HS-27A (cell line): ENCODE measurements at regions not wholly inside any gene's neighbourhood (a gene's known extent, or its start where the extent isn't known, plus 50 kb on each side); places are given as distances from the start of the nearest gene placed in this dataset.

Experiments used
- DNase-seq: peaks from one replicate; pipeline ENCODE4 v3.0.0-alpha.2; 2012; ENCODE audit warnings: low read depth, missing footprints

GRCh38 chr15:93645594-93645993 lies 556.6 kb upstream of the RGMA start:
- no peak for DNase-seq

- no peak for DNase-seq
These were observed 555.6 kb upstream of the RGMA start for GRCh38 chr15:93644595-93644994.

GRCh38 chr15:93640411-93640962 lies 551.5 kb upstream of the RGMA start:
- DNase-seq, result no peak

GRCh38 chr15:93631958-93632618 lies 543.1 kb upstream of the RGMA start:
- DNase-seq, result no peak

GRCh38 chr15:93619597-93619996 lies 530.6 kb upstream of the RGMA start:
- no peak for DNase-seq

GRCh38 chr15:93617443-93617842 lies 528.4 kb upstream of the RGMA start:
- DNase-seq, result no peak

GRCh38 chr15:93614386-93615104 lies 525.5 kb upstream of the RGMA start:
- DNase-seq, result no peak

GRCh38 chr15:93613386-93613785 lies 524.4 kb upstream of the RGMA start:
- DNase-seq, result no peak

GRCh38 chr15:93612953-93613352 lies 523.9 kb upstream of the RGMA start:
- no peak for DNase-seq

- DNase-seq, result no peak
These were observed 521.9 kb upstream of the RGMA start for GRCh38 chr15:93610944-93611343.

GRCh38 chr15:93608643-93609148 lies 519.7 kb upstream of the RGMA start:
- DNase-seq, result no peak

GRCh38 chr15:93603550-93603949 lies 514.5 kb upstream of the RGMA start:
- no peak for DNase-seq

GRCh38 chr15:93587059-93587521 lies 498.1 kb upstream of the RGMA start:
- DNase-seq, result no peak

- no peak for DNase-seq
These were observed 496.0 kb upstream of the RGMA start for GRCh38 chr15:93585012-93585411.

- DNase-seq, result no peak
These were observed 495.0 kb upstream of the RGMA start for GRCh38 chr15:93583968-93584367.

GRCh38 chr15:93583552-93583951 lies 494.5 kb upstream of the RGMA start:
- DNase-seq, result no peak

- DNase-seq, result no peak
These were observed 481.5 kb upstream of the RGMA start for GRCh38 chr15:93570527-93570926.

- DNase-seq, result no peak
These were observed 477.8 kb upstream of the RGMA start for GRCh38 chr15:93566762-93567161.

- no peak for DNase-seq
These were observed 476.2 kb upstream of the RGMA start for GRCh38 chr15:93565201-93565600.

- DNase-seq, result no peak
These were observed 474.2 kb upstream of the RGMA start for GRCh38 chr15:93563218-93563617.

- no peak for DNase-seq
These were observed 473.5 kb upstream of the RGMA start for GRCh38 chr15:93562395-93563123.

- DNase-seq, result no peak
These were observed 468.7 kb upstream of the RGMA start for GRCh38 chr15:93557696-93558095.
